ENCODE measurements at regions not wholly inside any gene's neighbourhood (a gene's known extent, or its start where the extent isn't known, plus 50 kb on each side); places are given as distances from the start of the nearest gene placed in this dataset.
"Not testable (repeated sequence)": the region's sequence is repeated elsewhere in the genome, so short reads cannot be mapped to it uniquely, and the experiment has no call there.

- DNase-seq: no peak
Observed at GRCh38 chr4:166153548-166153947, 280.5 kb downstream of the TLL1 start.

- no peak for DNase-seq
Observed at GRCh38 chr4:166162327-166162726, 289.3 kb downstream of the TLL1 start.

GRCh38 chr4:166165829-166166420 lies 292.9 kb downstream of the TLL1 start:
- DNase-seq: peak; percentile 7

GRCh38 chr4:166169111-166169510 lies 296.1 kb downstream of the TLL1 start:
- no peak for DNase-seq

GRCh38 chr4:166172619-166173018 lies 299.6 kb downstream of the TLL1 start:
- no peak for DNase-seq

- no peak for DNase-seq
Observed at GRCh38 chr4:166174717-166175490, 301.9 kb downstream of the TLL1 start.

GRCh38 chr4:166182145-166182544 lies 309.1 kb downstream of the TLL1 start:
- no peak for DNase-seq

- DNase-seq: no peak
Observed at GRCh38 chr4:166195101-166195500, 322.1 kb downstream of the TLL1 start.

- DNase-seq: no peak
Observed at GRCh38 chr4:166197166-166197565, 324.1 kb downstream of the TLL1 start.

GRCh38 chr4:166198041-166198440 lies 325.0 kb downstream of the TLL1 start:
- no peak for DNase-seq

GRCh38 chr4:166198516-166199310 lies 325.7 kb downstream of the TLL1 start:
- no peak for DNase-seq

GRCh38 chr4:166202991-166203390 lies 330.0 kb downstream of the TLL1 start:
- no peak for DNase-seq

GRCh38 chr4:166212326-166212725 lies 339.3 kb downstream of the TLL1 start:
- not testable (repeated sequence) for DNase-seq

GRCh38 chr4:166222271-166222670 lies 349.2 kb downstream of the TLL1 start:
- no peak for DNase-seq

- no peak for DNase-seq
Observed at GRCh38 chr4:166228112-166228511, 355.1 kb downstream of the TLL1 start.

- no peak for DNase-seq
Observed at GRCh38 chr4:166229799-166230198, 356.8 kb downstream of the TLL1 start.

GRCh38 chr4:166230841-166231240 lies 357.8 kb downstream of the TLL1 start:
- DNase-seq: no peak

GRCh38 chr4:166239354-166239753 lies 366.3 kb downstream of the TLL1 start:
- no peak for DNase-seq

GRCh38 chr4:166252487-166253402 lies 379.7 kb downstream of the TLL1 start:
- DNase-seq: no peak

- no peak for DNase-seq
Observed at GRCh38 chr4:166257276-166257675, 384.2 kb downstream of the TLL1 start.

- no peak for DNase-seq
Observed at GRCh38 chr4:166257891-166258290, 384.9 kb downstream of the TLL1 start.

GRCh38 chr4:166259081-166259480 lies 386.0 kb downstream of the TLL1 start:
- no peak for DNase-seq
